ENCODE measurements at regions not wholly inside any gene's neighbourhood (a gene's known extent, or its start where the extent isn't known, plus 50 kb on each side); places are given as distances from the start of the nearest gene placed in this dataset.

DNA sequence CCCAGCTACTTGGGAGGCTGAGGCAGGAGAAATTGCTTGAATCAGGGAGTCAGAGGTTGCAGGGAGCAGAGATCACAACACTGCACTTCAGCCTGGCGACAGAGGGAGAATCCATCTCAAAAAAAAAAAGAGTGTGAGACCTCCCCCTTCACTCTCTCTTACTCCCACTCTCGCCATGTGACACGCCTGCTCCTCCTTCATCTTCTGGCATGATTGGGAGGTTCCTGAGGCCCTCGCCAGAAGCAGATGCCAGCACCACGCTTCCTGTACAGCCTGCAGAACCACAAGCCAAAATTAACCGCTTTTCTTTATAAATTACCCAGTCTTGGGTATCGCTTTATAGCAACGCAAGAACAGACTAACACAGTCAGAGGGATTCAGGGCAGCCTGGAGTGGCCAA lies 66.3 kb upstream of the CREB1 start:
- Histone ChIP-seq H3K79me2 (no peaks in the 10 kb centered on the region), H3K27ac (no peak overlapping the region), H3K4me1 (ENCODE audit: insufficient read depth) (no peaks in the 10 kb centered on the region), H3K9me3 (ENCODE audit: low read depth) (no peaks in the 10 kb centered on the region), H3K36me3 (replicated peaks; ENCODE audit: insufficient read depth, low read depth) (no peaks in the 10 kb centered on the region), H2AFZ (no peak overlapping the region), H3K4me3 (no peak overlapping the region), H3K27me3 (no peaks in the 10 kb centered on the region), H4K20me1 (ENCODE audit: insufficient read depth, poor library complexity, severe bottlenecking) (no peaks in the 10 kb centered on the region), H3K4me2 (no peak overlapping the region), H3K9me2 (replicated peaks; ENCODE audit: insufficient read depth) (no peaks in the 10 kb centered on the region)
- DNase-seq (ENCODE audit: low spot score), result no peak
- 91% methylated on average over 8 of the region's 8 CpGs for WGBS (ENCODE audit: low lambda C conversion rate, missing lambda C conversion rate)
- TF ChIP-seq, protein P1, sequence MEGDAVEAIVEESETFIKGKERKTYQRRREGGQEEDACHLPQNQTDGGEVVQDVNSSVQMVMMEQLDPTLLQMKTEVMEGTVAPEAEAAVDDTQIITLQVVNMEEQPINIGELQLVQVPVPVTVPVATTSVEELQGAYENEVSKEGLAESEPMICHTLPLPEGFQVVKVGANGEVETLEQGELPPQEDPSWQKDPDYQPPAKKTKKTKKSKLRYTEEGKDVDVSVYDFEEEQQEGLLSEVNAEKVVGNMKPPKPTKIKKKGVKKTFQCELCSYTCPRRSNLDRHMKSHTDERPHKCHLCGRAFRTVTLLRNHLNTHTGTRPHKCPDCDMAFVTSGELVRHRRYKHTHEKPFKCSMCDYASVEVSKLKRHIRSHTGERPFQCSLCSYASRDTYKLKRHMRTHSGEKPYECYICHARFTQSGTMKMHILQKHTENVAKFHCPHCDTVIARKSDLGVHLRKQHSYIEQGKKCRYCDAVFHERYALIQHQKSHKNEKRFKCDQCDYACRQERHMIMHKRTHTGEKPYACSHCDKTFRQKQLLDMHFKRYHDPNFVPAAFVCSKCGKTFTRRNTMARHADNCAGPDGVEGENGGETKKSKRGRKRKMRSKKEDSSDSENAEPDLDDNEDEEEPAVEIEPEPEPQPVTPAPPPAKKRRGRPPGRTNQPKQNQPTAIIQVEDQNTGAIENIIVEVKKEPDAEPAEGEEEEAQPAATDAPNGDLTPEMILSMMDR (IDR thresholded peaks at IDR 0.05; ENCODE audit: poor library complexity), result no peak
- no peak for TF ChIP-seq EZH2 (IDR thresholded peaks at IDR 0.05; ENCODE audit: borderline replicate concordance)
- no peak for TF ChIP-seq EZH2phosphoT487 (IDR thresholded peaks at IDR 0.05; ENCODE audit: low read depth, severe bottlenecking, unreplicated experiment)

DNA sequence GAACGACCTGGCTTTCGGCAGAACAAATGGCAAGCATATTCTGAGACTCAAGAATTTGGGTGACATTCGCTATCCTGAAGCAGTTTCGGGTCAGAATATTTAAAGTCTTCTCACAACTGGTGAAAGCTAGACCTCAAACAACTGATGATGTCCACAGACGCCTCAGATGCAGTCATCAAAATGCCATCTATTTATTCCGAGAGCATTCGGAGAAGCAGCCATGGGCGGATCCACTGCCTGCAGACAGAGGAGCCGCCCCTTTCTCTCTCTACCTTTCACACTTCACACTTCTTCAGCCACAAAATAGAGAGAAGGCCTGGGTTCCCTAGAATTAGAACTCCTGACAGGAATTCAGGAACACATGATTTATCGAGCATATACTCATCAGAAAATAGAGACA lies 65.8 kb upstream of the CREB1 start:
- no peak overlapping the region for H2AFZ ChIP-seq
- TF ChIP-seq EZH2 (IDR thresholded peaks at IDR 0.05; ENCODE audit: borderline replicate concordance), result no peak
- TF ChIP-seq, protein P1 (IDR thresholded peaks at IDR 0.05; ENCODE audit: poor library complexity), result no peak
- TF ChIP-seq EZH2phosphoT487 (IDR thresholded peaks at IDR 0.05; ENCODE audit: low read depth, severe bottlenecking, unreplicated experiment), result no peak

DNA sequence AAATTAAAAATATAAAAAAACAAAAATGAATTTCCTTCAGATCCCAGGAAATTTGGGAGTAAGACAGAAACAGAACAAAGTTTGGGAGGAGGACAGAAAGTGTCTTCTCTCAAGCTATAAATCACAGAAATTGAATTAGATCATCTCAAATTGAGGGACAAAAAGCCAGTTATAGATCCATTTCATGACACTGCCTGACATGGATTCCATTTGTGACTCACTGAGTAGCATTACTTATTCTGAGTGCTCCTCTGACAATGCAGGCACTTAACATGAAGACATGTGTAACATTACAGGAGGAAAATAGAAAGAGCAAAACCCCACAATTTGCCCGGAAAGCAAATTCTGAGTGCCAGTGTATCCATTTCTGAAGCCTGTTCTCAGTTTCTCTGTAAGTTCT lies 63.9 kb upstream of the CREB1 start:
- Histone ChIP-seq H4K20me1 (ENCODE audit: insufficient read depth, poor library complexity, severe bottlenecking) (no peaks in the 10 kb centered on the region), H3K36me3 (replicated peaks; ENCODE audit: insufficient read depth, low read depth) (no peaks in the 10 kb centered on the region), H3K4me1 (ENCODE audit: insufficient read depth) (no peaks in the 10 kb centered on the region), H3K27me3 (no peaks in the 10 kb centered on the region), H3K27ac (no peak overlapping the region), H3K9me2 (replicated peaks; ENCODE audit: insufficient read depth) (no peaks in the 10 kb centered on the region), H3K4me3 (no peak overlapping the region), H3K9me3 (ENCODE audit: low read depth) (no peaks in the 10 kb centered on the region), H2AFZ (no peak overlapping the region), H3K4me2 (no peak overlapping the region), H3K79me2 (no peaks in the 10 kb centered on the region)
- DNase-seq (ENCODE audit: low spot score), result no peak
- TF ChIP-seq, protein P1 (IDR thresholded peaks at IDR 0.05; ENCODE audit: poor library complexity), result no peak
- TF ChIP-seq EZH2 (IDR thresholded peaks at IDR 0.05; ENCODE audit: borderline replicate concordance) (no peak), EZH2phosphoT487 (IDR thresholded peaks at IDR 0.05; ENCODE audit: low read depth, severe bottlenecking, unreplicated experiment) (no peak)
- WGBS (ENCODE audit: low lambda C conversion rate, missing lambda C conversion rate), result 95% methylated on average over 1 of the region's 1 CpG

More for the DNA sequence above, 65.8 kb upstream of the CREB1 start:
- Histone ChIP-seq H3K27me3 (no peaks in the 10 kb centered on the region), H3K27ac (no peak overlapping the region), H3K9me3 (ENCODE audit: low read depth) (no peaks in the 10 kb centered on the region), H3K36me3 (replicated peaks; ENCODE audit: insufficient read depth, low read depth) (no peaks in the 10 kb centered on the region), H3K79me2 (no peaks in the 10 kb centered on the region), H3K4me3 (no peak overlapping the region), H3K4me1 (ENCODE audit: insufficient read depth) (no peaks in the 10 kb centered on the region), H3K9me2 (replicated peaks; ENCODE audit: insufficient read depth) (no peaks in the 10 kb centered on the region), H4K20me1 (ENCODE audit: insufficient read depth, poor library complexity, severe bottlenecking) (no peaks in the 10 kb centered on the region), H3K4me2 (no peak overlapping the region)
- DNase-seq (ENCODE audit: low spot score), result no peak
- 95% methylated on average over 10 of the region's 10 CpGs for WGBS (ENCODE audit: low lambda C conversion rate, missing lambda C conversion rate)
